GM12891 (cell line): ENCODE measurements at regions not wholly inside any gene's neighbourhood (a gene's known extent, or its start where the extent isn't known, plus 50 kb on each side); places are given as distances from the start of the nearest gene placed in this dataset.

Source experiments
- POLR2A ChIP-seq: IDR thresholded peaks from 2 replicates; pipeline ENCODE4 v1.6.1; 2011; ENCODE audit warnings: low read depth, low read length, control low read depth
- POLR2AphosphoS5 ChIP-seq: IDR thresholded peaks from 2 replicates; pipeline ENCODE4 v1.6.1; 2011; ENCODE audit warnings: low read depth, low read length, control low read depth
- SPI1 ChIP-seq: IDR thresholded peaks from 2 replicates; pipeline ENCODE4 v1.6.1; 2011; ENCODE audit warnings: low read depth, low read length, control low read depth
- TAF1 ChIP-seq: IDR thresholded peaks from 2 replicates; pipeline ENCODE4 v1.6.1; 2011; ENCODE audit warnings: low read depth, low read length, control low read depth

GRCh38 chr13:39961036-39961435, 305.6 kb downstream of the COG6 start:
- TF ChIP-seq POLR2AphosphoS5 (no peak), TAF1 (no peak), SPI1 (no peak), POLR2A (no peak)
